ENCODE measurements at regions not wholly inside any gene's neighbourhood (a gene's known extent, or its start where the extent isn't known, plus 50 kb on each side); places are given as distances from the start of the nearest gene placed in this dataset.

- TF ChIP-seq EZH2phosphoT487 (IDR thresholded peaks at IDR 0.05; ENCODE audit: low read depth) (no peak), CTCF (IDR thresholded peaks at IDR 0.05; ENCODE audit: low read depth, low read length) (no peak)
- no peak overlapping the region for H3K27ac ChIP-seq (ENCODE audit: low read length)
- H3K4me3 ChIP-seq (ENCODE audit: low read length) = no peak overlapping the region
- H3K36me3 ChIP-seq (replicated peaks; ENCODE audit: low read depth, low read length) = no peaks in the 10 kb centered on the region
- no peaks in the 10 kb centered on the region for H3K9me3 ChIP-seq (ENCODE audit: insufficient read depth, low read length)
- peak overlapping the region; percentile 61 for H3K4me2 ChIP-seq (ENCODE audit: low read length)
- H4K20me1 ChIP-seq (ENCODE audit: insufficient read depth, low read length) = no peaks in the 10 kb centered on the region
- no peak overlapping the region for H2AFZ ChIP-seq (ENCODE audit: low read depth, low read length)
- peaks cover 16% of the 10 kb centered on the region for H3K4me1 ChIP-seq (ENCODE audit: low read length)
- no peak overlapping the region for H3K9ac ChIP-seq (ENCODE audit: low read length)
- no peaks in the 10 kb centered on the region; the same call in 1 of the 2 replicates for H3K27me3 ChIP-seq (ENCODE audit: low read depth, low read length)
- H3K79me2 ChIP-seq (ENCODE audit: low read length) = no peaks in the 10 kb centered on the region
Measured at GRCh38 chr10:60453036-60453435, 63.4 kb upstream of the ANK3 start.

- Histone ChIP-seq H3K27me3 (ENCODE audit: low read depth, low read length) (no peaks in the 10 kb centered on the region; the same call in 1 of the 2 replicates), H3K4me2 (ENCODE audit: low read length) (no peak overlapping the region), H3K4me1 (ENCODE audit: low read length) (peaks cover 16% of the 10 kb centered on the region), H3K79me2 (ENCODE audit: low read length) (no peaks in the 10 kb centered on the region), H2AFZ (ENCODE audit: low read depth, low read length) (no peak overlapping the region), H3K36me3 (replicated peaks; ENCODE audit: low read depth, low read length) (no peaks in the 10 kb centered on the region), H3K9me3 (ENCODE audit: insufficient read depth, low read length) (no peaks in the 10 kb centered on the region), H3K9ac (ENCODE audit: low read length) (no peak overlapping the region), H3K4me3 (ENCODE audit: low read length) (no peak overlapping the region), H3K27ac (ENCODE audit: low read length) (no peak overlapping the region), H4K20me1 (ENCODE audit: insufficient read depth, low read length) (no peaks in the 10 kb centered on the region)
- TF ChIP-seq CTCF (IDR thresholded peaks at IDR 0.05; ENCODE audit: low read depth, low read length) (no peak), EZH2phosphoT487 (IDR thresholded peaks at IDR 0.05; ENCODE audit: low read depth) (no peak)
Measured at GRCh38 chr10:60450291-60450690, 60.6 kb upstream of the ANK3 start.

- Histone ChIP-seq H3K27me3 (ENCODE audit: low read depth, low read length) (no peaks in the 10 kb centered on the region; the same call in 1 of the 2 replicates), H3K4me3 (ENCODE audit: low read length) (no peak overlapping the region), H4K20me1 (ENCODE audit: insufficient read depth, low read length) (no peaks in the 10 kb centered on the region), H2AFZ (ENCODE audit: low read depth, low read length) (no peak overlapping the region), H3K9ac (ENCODE audit: low read length) (no peak overlapping the region), H3K36me3 (replicated peaks; ENCODE audit: low read depth, low read length) (no peaks in the 10 kb centered on the region), H3K4me1 (ENCODE audit: low read length) (peaks cover 12% of the 10 kb centered on the region), H3K9me3 (ENCODE audit: insufficient read depth, low read length) (no peaks in the 10 kb centered on the region), H3K27ac (ENCODE audit: low read length) (no peak overlapping the region), H3K79me2 (ENCODE audit: low read length) (no peaks in the 10 kb centered on the region), H3K4me2 (ENCODE audit: low read length) (no peak overlapping the region)
- no peak for TF ChIP-seq EZH2phosphoT487 (IDR thresholded peaks at IDR 0.05; ENCODE audit: low read depth)
- TF ChIP-seq CTCF (IDR thresholded peaks at IDR 0.05; ENCODE audit: low read depth, low read length) = no peak
Measured at GRCh38 chr10:60448246-60448645, 58.6 kb upstream of the ANK3 start.

- H2AFZ ChIP-seq (ENCODE audit: low read depth, low read length) = no peak overlapping the region
- no peak overlapping the region for H3K4me3 ChIP-seq (ENCODE audit: low read length)
- H3K27ac ChIP-seq (ENCODE audit: low read length) = no peak overlapping the region
- H3K79me2 ChIP-seq (ENCODE audit: low read length) = no peaks in the 10 kb centered on the region
- H3K27me3 ChIP-seq (ENCODE audit: low read depth, low read length) = no peaks in the 10 kb centered on the region
- TF ChIP-seq EZH2phosphoT487 (IDR thresholded peaks at IDR 0.05; ENCODE audit: low read depth) = no peak
- no peak for TF ChIP-seq CTCF (IDR thresholded peaks at IDR 0.05; ENCODE audit: low read depth, low read length)
- no peaks in the 10 kb centered on the region for H3K9me3 ChIP-seq (ENCODE audit: insufficient read depth, low read length)
- H3K4me1 ChIP-seq (ENCODE audit: low read length) = no peaks in the 10 kb centered on the region
- H3K36me3 ChIP-seq (replicated peaks; ENCODE audit: low read depth, low read length) = no peaks in the 10 kb centered on the region
- no peak overlapping the region for H3K4me2 ChIP-seq (ENCODE audit: low read length)
- no peak overlapping the region for H3K9ac ChIP-seq (ENCODE audit: low read length)
- H4K20me1 ChIP-seq (ENCODE audit: insufficient read depth, low read length) = no peaks in the 10 kb centered on the region
Measured at GRCh38 chr10:60446851-60447250, 57.2 kb upstream of the ANK3 start.
